ENCODE measurements at regions not wholly inside any gene's neighbourhood (a gene's known extent, or its start where the extent isn't known, plus 50 kb on each side); places are given as distances from the start of the nearest gene placed in this dataset.

- no peak for DNase-seq (ENCODE audit: low read depth)
Observed at GRCh38 chr11:15773476-15774387, 582.6 kb downstream of the SOX6 start.

GRCh38 chr11:15774388-15774939 is 581.9 kb downstream of the SOX6 start:
- no peak for DNase-seq (ENCODE audit: low read depth)

GRCh38 chr11:15775015-15775541 is 581.3 kb downstream of the SOX6 start:
- no peak for DNase-seq (ENCODE audit: low read depth)

DNA sequence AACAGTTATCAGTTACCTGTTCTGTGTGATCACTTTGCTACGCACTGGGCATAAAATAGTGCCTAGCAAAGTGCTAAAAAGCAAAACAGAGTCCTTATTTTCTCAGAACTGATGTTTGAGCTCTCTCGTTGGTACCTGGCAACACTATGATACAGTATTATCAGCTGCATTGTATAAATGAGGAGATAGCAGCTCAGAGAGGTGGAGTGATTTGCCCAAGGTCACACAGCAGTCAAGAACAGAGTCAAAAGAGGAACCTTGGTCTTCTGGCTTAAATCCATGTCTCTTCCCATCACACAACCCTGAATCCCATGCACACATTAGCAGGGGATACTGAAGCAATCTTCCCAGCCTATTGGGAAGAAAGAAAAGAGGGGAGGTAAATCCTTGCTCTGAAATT is 580.5 kb downstream of the SOX6 start:
- no peak for DNase-seq (ENCODE audit: low read depth)

GRCh38 chr11:15776366-15776765 is 580.0 kb downstream of the SOX6 start:
- DNase-seq (ENCODE audit: low read depth): no peak

DNA sequence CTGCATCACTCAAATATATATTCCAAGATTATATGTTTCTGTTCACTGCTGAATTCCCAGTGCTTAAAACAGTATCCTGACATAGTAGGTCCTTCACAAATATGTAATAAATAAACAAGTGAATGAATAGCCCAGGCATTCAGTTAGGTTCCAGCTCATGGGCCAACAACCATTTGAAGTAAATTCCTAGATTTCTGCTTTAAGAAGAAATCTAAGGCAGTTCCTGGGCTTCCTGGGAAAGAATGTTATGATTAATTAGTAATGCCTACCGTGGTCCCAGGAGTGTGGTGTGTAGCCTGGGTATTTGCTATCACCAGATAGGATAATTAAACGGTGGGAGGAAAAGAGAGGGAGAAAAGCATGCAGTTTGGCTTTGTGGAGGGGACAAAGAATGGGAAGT is 576.8 kb downstream of the SOX6 start:
- DNase-seq (ENCODE audit: low read depth): no peak

- DNase-seq (ENCODE audit: low read depth): no peak
Observed at GRCh38 chr11:15780382-15780781, 576.0 kb downstream of the SOX6 start.

GRCh38 chr11:15780837-15781236 is 575.5 kb downstream of the SOX6 start:
- DNase-seq (ENCODE audit: low read depth): no peak

- DNase-seq (ENCODE audit: low read depth): no peak
Observed at GRCh38 chr11:15783619-15784018, 572.7 kb downstream of the SOX6 start.

DNA sequence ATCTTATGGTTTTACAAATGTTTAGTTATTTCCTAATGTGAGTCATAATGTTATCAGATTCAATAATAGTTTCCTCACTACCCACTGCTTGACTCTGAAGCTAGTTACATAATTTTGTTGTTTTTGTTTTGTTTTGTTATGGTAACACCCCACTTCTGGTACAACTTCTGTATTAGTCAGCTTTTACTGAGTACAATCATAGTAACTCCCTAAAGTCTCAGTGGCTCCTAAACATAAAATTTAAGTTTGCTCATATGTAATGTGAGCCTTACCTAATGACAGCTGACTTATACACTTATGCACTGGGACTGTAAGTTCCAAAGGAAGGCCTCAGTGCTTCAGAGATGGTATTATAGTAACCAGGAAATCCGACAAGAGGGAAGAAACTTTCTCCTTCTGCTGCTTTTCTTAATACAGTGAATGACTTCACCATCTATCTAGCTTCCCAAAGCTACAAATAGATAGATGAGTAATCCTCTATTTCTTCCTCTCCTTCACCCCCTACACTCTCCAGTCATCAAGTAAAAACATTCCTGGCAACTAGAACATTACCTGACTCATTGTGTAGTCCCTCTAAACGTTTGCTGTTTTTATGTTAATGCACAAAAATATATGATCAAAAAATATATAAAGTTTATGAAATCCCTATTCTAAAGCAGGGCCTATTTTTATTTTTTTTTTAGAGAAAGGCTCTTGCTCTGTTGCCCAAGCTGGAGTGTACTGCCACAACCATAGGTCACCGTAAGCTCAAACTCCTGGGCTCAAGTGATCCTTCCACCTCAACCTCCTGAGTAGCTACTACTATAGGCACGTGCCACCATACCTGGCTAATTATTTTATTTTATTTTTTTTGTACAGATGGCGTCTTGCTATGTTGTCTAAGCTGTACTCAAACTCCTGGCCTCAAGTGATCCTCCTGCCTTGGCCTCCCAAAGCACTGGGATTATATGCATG is 563.0 kb downstream of the SOX6 start:
- DNase-seq (ENCODE audit: low read depth): no peak

DNA sequence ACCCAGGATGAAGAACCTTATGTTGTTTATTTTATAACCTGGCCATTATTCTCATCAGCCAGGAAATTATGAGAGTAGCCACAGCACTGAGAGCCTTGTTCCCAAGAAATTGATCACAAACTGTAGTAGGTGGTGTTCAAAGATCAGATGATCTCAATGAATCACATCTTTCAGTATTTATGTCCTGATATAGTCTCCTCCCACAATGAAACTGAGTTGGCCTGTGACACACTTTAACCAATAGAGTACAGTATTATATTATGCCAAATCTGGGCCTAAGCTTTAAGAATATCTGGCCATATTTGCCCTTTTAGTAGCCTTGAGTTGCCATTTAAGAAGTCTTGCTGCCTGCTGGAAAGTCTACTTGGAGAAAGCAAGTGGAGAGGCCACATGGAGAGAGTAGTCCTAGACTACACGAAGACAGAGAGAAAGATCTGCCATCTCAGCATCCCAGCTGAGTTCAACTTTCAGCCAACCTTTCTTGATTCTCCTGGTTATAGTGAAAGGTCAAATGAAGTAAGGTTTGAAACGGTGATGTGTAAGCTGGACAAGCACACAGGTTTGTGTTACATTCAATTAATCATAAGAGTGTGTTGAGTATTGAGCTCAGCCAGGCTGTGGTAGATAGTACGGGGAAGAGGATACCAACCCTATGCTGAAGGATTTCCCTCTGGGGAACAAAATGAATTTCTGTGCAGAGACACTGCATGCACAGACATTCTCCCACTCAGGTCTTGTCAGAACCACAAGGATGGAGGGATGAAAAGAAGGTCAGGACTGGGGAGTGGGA is 561.8 kb downstream of the SOX6 start:
- DNase-seq (ENCODE audit: low read depth): no peak

- no peak for DNase-seq (ENCODE audit: low read depth)
Observed at GRCh38 chr11:15795378-15795777, 561.0 kb downstream of the SOX6 start.

GRCh38 chr11:15800111-15800800 is 556.1 kb downstream of the SOX6 start:
- no peak for DNase-seq (ENCODE audit: low read depth)

DNA sequence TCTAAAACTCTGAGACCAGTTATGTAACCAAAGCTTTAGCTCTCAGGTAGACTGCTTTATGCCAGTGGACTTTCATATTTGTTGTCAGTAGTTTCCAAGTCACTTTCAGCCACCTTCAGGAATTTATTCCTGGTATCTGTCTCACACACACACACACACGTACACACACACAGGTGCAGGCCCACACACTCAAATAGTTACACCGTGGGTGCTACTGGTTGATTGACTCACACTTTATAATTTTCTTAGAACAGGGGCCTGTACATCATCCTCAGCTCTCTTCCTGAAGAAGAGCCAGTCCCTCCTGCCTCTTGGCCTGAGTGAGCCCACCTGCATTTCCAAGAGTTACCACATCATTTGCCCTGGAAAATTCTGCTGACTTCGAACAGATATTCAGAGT is 555.2 kb downstream of the SOX6 start:
- DNase-seq (ENCODE audit: low read depth): no peak

- DNase-seq (ENCODE audit: low read depth): no peak
Observed at GRCh38 chr11:15801616-15802015, 554.7 kb downstream of the SOX6 start.

- no peak for DNase-seq (ENCODE audit: low read depth)
Observed at GRCh38 chr11:15805726-15806125, 550.6 kb downstream of the SOX6 start.

GRCh38 chr11:15806217-15806616 is 550.1 kb downstream of the SOX6 start:
- DNase-seq (ENCODE audit: low read depth): no peak

DNA sequence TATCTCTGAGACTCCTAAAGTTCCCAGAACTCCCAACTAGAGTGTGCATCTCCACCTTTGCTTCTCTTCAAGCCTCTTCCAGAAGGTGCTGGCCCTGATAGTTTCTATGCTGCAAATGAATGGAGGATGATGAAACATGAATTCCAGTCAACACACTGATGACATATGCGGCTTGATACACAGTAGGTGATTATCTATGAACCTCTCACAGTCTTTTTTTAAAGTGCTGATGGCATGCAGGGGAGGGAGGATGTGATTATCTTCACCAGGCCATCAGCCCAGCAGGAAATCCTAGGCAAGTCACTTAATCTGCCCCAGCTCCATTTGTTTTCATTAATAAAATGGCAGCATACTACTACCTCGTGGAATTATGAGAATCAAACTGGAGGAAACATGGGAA is 548.5 kb downstream of the SOX6 start:
- no peak for DNase-seq (ENCODE audit: low read depth)

DNA sequence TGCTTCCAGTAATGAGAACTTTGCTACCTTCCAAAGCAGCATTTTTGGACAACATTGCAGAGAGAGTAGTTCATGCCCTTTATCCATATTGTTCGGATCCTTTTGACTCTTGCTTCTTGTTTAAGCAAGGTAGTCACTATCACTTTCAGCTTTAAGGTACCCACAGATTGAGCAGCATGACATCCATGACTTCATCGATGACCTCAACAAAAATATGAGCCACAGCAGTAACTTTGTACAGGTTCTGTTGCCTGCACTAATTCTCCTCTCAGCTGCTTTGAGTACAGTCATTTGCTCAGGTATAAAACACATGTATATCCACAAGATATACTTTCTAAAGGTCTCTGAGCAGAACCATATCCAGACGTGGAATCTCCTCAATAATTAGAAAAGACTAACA is 546.3 kb downstream of the SOX6 start:
- no peak for DNase-seq (ENCODE audit: low read depth)

GRCh38 chr11:15810525-15810924 is 545.8 kb downstream of the SOX6 start:
- no peak for DNase-seq (ENCODE audit: low read depth)

Measured in activated T-cell treated with anti-CD3 and anti-CD28 coated beads for 24 hours (primary cell).